ENCODE measurements at regions not wholly inside any gene's neighbourhood (a gene's known extent, or its start where the extent isn't known, plus 50 kb on each side); places are given as distances from the start of the nearest gene placed in this dataset.

- H3K4me3 ChIP-seq (IDR thresholded peaks at IDR 0.05; ENCODE audit: insufficient read depth, low read depth, low read length), result no peak overlapping the region
- no peaks in the 10 kb centered on the region for H4K20me1 ChIP-seq (ENCODE audit: insufficient read depth)
- H3K79me2 ChIP-seq (ENCODE audit: insufficient read depth, low read depth), result no peaks in the 10 kb centered on the region
- no peaks in the 10 kb centered on the region for H3K4me1 ChIP-seq (ENCODE audit: low read depth, poor library complexity, severe bottlenecking)
- TF ChIP-seq CTCF (conservative IDR thresholded peaks at IDR 0.05; ENCODE audit: low read depth, low read length), result no peak
- H2AFZ ChIP-seq (ENCODE audit: low read depth), result no peak overlapping the region
- H3K36me3 ChIP-seq (ENCODE audit: insufficient read depth), result no peaks in the 10 kb centered on the region
- no peaks in the 10 kb centered on the region for H3K27me3 ChIP-seq (ENCODE audit: insufficient read depth, low read depth)
- H3K9ac ChIP-seq, result no peak overlapping the region
- H3K27ac ChIP-seq, result no peak overlapping the region
- no peak overlapping the region for H3K4me2 ChIP-seq
Measured at GRCh38 chr7:47671358-47671757, 89.4 kb upstream of the TNS3 start.

GRCh38 chr7:47670729-47671128, 88.8 kb upstream of the TNS3 start:
- no peak for TF ChIP-seq CTCF (conservative IDR thresholded peaks at IDR 0.05; ENCODE audit: low read depth, low read length)
- H3K4me3 ChIP-seq (IDR thresholded peaks at IDR 0.05; ENCODE audit: insufficient read depth, low read depth, low read length), result no peak overlapping the region
- H3K27me3 ChIP-seq (ENCODE audit: insufficient read depth, low read depth), result no peaks in the 10 kb centered on the region
- H3K4me2 ChIP-seq, result no peak overlapping the region
- no peaks in the 10 kb centered on the region for H3K36me3 ChIP-seq (ENCODE audit: insufficient read depth)
- H3K4me1 ChIP-seq (ENCODE audit: low read depth, poor library complexity, severe bottlenecking), result no peaks in the 10 kb centered on the region
- H3K9ac ChIP-seq, result no peak overlapping the region
- no peak overlapping the region for H3K27ac ChIP-seq
- no peak overlapping the region for H2AFZ ChIP-seq (ENCODE audit: low read depth)
- no peaks in the 10 kb centered on the region for H3K79me2 ChIP-seq (ENCODE audit: insufficient read depth, low read depth)
- no peaks in the 10 kb centered on the region for H4K20me1 ChIP-seq (ENCODE audit: insufficient read depth)

GRCh38 chr7:47669901-47670384, 88.0 kb upstream of the TNS3 start:
- Histone ChIP-seq H3K27ac (no peak overlapping the region), H3K4me2 (no peak overlapping the region), H3K79me2 (ENCODE audit: insufficient read depth, low read depth) (no peaks in the 10 kb centered on the region), H3K4me1 (ENCODE audit: low read depth, poor library complexity, severe bottlenecking) (no peaks in the 10 kb centered on the region), H3K9ac (no peak overlapping the region), H3K27me3 (ENCODE audit: insufficient read depth, low read depth) (no peaks in the 10 kb centered on the region), H4K20me1 (ENCODE audit: insufficient read depth) (no peaks in the 10 kb centered on the region), H2AFZ (ENCODE audit: low read depth) (no peak overlapping the region), H3K4me3 (IDR thresholded peaks at IDR 0.05; ENCODE audit: insufficient read depth, low read depth, low read length) (no peak overlapping the region), H3K36me3 (ENCODE audit: insufficient read depth) (no peaks in the 10 kb centered on the region)
- no peak for TF ChIP-seq CTCF (conservative IDR thresholded peaks at IDR 0.05; ENCODE audit: low read depth, low read length)

GRCh38 chr7:47669178-47669891, 87.4 kb upstream of the TNS3 start:
- no peaks in the 10 kb centered on the region for H3K4me1 ChIP-seq (ENCODE audit: low read depth, poor library complexity, severe bottlenecking)
- no peaks in the 10 kb centered on the region for H4K20me1 ChIP-seq (ENCODE audit: insufficient read depth)
- H3K9ac ChIP-seq, result no peak overlapping the region
- no peak overlapping the region for H3K4me3 ChIP-seq (IDR thresholded peaks at IDR 0.05; ENCODE audit: insufficient read depth, low read depth, low read length)
- H2AFZ ChIP-seq (ENCODE audit: low read depth), result no peak overlapping the region
- H3K27ac ChIP-seq, result no peak overlapping the region
- no peaks in the 10 kb centered on the region for H3K27me3 ChIP-seq (ENCODE audit: insufficient read depth, low read depth)
- H3K4me2 ChIP-seq, result no peak overlapping the region
- no peak for TF ChIP-seq CTCF (conservative IDR thresholded peaks at IDR 0.05; ENCODE audit: low read depth, low read length)
- no peaks in the 10 kb centered on the region for H3K79me2 ChIP-seq (ENCODE audit: insufficient read depth, low read depth)
- no peaks in the 10 kb centered on the region for H3K36me3 ChIP-seq (ENCODE audit: insufficient read depth)

Measured in KMS-11 (cell line).